Activated CD4-positive, CD25-positive, alpha-beta regulatory T cell treated with anti-CD3 and anti-CD28 coated beads, Interleukin-2, amount 50 U/mL, for 24 hours (primary cell): ENCODE measurements at regions not wholly inside any gene's neighbourhood (a gene's known extent, or its start where the extent isn't known, plus 50 kb on each side); places are given as distances from the start of the nearest gene placed in this dataset.
"Not testable (repeated sequence)": the region's sequence is repeated elsewhere in the genome, so short reads cannot be mapped to it uniquely, and the experiment has no call there.

Source experiments
- ATAC-seq, 2 donors: fragments of 150-1000 bp; cut with Tn5 transposase; one replicate each; pipeline ENCODE4 v1.10.0; 2021; ENCODE audit warnings: mild to moderate bottlenecking in 1 of 2, moderate library complexity in 1 of 2

- ATAC-seq: no peak
These were observed 112.9 kb downstream of the METRNL start for GRCh38 chr17:83192161-83192788.

DNA sequence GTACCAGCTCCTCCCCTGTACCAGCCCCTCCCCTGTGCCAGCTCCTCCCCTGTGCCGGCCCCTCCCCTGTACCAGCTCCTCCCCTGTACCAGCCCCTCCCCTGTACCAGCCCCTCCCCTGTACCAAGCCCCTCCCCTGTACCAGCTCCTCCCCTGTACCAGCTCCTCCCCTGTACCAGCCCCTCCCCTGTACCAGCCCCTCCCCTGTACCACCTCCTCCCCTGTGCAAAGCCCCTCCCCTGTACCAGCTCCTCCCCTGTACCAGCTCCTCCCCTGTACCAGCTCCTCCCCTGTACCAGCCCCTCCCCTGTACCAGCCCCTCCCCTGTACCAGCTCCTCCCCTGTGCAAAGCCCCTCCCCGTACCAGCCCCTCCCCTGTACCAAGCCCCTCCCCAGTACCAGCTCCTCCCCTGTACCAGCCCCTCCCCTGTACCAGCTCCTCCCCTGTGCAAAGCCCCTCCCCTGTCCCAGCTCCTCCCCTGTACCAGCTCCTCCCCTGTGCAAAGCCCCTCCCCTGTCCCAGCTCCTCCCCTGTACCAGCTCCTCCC is 113.5 kb downstream of the METRNL start:
- not testable (repeated sequence) for ATAC-seq

GRCh38 chr17:83193336-83194185 is 114.2 kb downstream of the METRNL start:
- no peak for ATAC-seq

DNA sequence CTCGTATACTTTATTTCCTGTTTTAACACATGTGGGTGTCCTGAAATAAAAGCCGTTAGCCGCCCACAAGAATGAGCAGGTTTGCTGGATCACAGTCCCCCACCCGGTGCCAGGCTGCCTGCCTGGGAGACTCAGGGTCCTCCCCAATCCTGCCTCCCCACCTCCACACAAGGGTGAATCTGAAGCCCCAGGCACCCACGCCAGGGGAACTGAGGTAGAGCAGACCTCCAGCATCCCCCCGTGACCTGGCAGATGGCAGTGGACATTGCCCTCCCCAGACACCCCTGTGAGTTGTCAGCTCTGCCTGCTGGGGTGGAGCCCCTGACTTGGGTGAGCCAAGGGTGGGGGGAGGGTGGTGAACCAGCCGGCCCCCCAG is 114.8 kb downstream of the METRNL start:
- no peak for ATAC-seq

GRCh38 chr17:83194761-83195329 is 115.4 kb downstream of the METRNL start:
- no peak for ATAC-seq

GRCh38 chr17:83195330-83196023 is 116.1 kb downstream of the METRNL start:
- no peak for ATAC-seq

GRCh38 chr17:83196024-83196365 is 116.6 kb downstream of the METRNL start:
- no peak for ATAC-seq

GRCh38 chr17:83196366-83196765 is 117.0 kb downstream of the METRNL start:
- no peak for ATAC-seq

DNA sequence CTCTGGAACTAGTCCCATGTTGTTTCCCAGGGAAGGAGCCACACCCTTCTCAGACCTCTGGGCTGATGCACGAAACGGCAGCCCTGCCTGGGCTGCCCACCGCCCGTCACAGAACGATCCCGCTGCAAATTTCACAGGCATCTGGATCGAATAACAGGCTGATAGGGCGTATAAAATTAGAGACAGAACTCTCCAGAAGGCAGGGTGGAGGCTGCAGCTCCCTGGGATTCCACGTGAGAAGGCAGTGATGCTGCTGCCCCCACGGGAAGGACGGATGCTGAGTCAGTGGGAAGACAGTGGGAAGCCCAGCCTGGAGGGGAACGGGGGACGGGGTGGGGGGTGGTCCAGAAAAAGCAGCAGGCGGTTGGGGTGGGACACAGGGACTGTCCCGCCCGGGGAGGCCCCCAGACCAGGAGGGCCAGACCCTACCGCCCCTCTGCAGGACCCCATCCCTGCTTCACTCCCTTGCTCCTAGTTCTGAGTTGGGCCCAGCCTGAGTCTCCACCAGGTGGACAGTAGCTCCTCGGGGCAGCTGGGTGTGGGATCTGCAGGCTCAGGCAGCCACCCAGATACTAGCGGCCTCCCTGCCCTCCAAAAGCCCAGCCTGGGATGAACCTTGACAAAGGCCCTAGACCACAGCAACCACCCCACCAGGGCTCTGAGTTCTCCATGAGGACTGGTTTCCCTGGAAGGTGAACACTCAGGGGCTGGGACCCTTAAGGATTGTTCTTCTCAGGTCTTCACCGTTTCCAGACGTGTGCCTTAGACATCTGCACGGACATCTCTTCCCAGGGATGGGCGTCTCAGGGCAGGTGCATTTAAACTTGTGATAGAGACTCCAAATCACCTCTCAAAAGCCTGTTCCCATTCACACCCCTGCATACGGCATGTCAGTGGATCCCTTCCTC is 117.8 kb downstream of the METRNL start:
- ATAC-seq: no peak

DNA sequence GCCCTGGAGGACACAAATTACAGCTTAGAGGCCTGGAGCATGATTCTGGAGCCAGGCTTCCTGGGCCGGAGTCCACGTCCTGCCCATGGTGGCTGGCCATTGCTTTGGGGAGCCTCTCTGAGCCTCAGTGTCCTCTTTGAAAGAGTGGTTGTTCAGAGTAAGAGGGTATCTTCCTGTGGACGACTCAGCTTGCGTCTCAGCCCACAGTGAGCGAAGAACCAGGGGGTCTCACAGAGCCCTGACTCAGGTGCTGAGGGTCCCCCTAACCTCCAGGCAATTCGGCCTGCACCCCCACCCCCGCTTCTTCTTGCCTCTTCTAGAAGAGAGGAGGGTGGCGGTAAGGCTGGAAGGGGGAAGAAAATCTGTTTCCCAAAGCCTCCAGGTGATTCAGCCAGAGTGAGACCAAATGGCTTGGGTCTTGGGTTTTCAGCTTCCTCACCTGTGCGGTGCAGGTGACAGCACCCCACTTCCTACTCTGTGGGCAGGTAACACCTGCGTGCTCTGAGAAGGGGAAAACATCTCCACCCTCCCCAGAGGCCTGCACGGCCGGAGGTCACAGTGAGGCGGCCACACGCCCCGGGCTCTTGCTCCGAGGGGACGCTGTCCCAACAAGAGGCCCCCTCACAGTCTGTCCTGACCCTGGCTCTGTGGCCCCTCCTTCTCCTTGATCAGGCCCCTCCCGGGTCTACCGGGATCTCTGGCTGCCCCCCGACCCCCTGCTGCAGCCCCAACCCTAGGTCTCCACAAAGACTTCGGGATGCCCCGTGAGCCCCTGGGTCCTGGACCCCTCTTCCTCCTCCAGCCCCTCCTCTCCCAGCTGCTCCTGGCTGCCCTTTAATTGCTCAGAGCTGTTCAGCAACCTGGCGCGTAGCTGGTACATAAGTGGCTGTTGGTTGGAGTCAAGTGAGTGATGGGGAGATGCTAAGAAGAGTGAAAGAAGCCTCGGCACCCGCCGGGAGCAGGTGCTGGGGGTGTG is 119.2 kb downstream of the METRNL start:
- no peak for ATAC-seq

DNA sequence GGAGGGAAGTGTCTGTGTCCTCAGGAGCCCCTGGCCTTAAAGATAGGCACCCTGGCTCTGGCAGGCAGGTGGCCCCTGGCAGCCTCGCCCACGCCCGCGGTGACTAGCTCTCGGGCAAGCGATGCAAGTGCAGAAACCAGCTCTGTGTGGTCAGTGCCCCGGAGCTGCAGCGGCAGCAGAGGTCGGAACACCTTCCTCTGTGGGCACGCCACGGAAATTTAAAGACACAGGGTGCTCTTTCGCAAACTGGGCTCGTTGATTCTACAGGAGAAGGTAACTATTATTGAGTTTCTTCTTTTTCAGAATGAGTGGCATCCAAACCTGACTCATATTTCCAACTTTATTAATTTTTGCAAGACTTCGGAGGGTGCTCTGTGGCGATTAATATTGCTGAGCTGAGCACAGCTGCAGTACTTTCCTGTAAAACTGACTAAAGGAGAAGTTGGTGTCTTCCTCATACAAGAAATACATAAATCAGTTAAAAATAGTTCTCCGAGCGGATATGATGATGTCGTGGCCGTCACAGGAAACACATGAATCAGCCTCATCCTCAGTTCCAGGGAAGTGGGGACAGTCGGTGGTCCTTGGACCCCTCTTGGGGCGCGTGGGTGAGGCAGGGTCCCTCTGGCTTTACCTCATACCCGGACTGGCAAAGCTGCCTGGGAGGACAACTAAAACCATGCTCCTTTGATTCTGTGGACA is 120.2 kb downstream of the METRNL start:
- ATAC-seq: peak; percentile 64 to 68

GRCh38 chr17:83200231-83200699 is 120.9 kb downstream of the METRNL start:
- ATAC-seq: peak; percentile 45 to 52

DNA sequence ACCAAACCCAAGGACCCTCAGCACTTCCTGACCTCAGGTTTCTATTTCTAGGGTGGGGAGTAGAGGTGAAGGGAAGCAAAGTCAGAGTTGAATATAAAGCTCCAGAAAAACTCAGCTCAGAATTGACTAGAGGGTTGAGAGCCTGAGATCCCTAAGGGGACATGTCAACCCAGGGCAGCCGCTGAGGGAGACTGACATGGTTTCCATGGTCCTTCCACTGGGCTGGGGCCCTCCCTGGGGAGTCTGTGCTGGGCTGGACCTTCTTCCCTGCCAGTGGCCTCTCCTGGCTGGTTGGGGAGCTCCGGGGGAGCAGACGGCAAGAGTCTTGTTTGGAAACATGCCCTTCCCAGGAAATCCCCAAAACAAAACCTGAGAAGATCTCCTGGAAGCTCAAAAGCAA is 121.3 kb downstream of the METRNL start:
- no peak for ATAC-seq

GRCh38 chr17:83201206-83202001 is 122.0 kb downstream of the METRNL start:
- ATAC-seq: no peak

DNA sequence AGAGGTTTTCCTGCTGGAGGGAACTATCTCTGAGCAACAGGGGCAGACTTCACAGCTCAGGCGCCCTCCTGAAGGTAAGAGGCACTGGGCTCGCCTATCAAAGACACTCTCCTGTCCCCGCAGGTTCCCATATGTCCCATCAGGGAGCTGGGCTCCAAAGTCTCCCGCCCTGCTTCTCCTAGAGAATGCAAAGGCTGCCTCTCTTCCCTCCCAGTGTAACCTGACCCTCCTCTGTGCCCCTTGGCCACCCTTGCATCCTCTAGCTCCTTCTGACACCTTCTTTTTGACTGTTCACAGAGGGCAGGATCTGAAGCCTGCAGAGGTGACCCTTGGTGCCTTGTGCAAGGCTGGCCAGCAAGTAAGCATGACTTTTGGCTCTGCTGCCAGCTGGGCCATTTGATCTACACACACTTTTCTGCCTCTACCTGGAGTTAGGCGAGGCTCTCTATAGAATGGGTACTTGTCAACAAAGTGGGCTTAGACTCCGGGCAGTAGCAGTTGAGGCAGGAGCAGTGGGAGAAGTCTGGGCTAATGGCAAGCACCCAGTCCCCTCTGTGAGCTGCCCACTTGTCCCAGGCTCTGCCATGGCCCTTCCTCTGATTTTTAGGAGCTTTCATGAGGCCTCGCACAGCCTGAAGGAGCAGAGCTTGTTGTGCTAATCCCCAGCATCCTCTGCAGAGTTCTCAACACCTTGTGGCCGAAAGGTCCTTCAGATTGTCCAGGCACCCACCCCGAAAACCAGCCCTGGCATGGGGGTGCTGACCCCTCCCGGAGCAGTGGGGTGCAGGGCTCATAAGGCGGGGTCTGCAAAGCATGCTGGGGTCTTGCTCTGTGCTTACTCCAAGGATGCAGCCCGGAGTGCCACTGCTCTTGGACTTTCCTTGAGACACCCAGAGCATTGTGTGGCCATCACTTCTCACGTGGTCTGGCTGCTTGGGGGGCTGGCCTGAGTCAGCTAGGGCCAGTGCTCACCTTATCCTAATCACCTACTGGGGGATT is 122.9 kb downstream of the METRNL start:
- no peak for ATAC-seq

GRCh38 chr17:83203073-83203471 is 123.7 kb downstream of the METRNL start:
- ATAC-seq: no peak

GRCh38 chr17:83203472-83204221 is 124.2 kb downstream of the METRNL start:
- no peak for ATAC-seq
